ENCODE measurements at regions not wholly inside any gene's neighbourhood (a gene's known extent, or its start where the extent isn't known, plus 50 kb on each side); places are given as distances from the start of the nearest gene placed in this dataset.

DNA sequence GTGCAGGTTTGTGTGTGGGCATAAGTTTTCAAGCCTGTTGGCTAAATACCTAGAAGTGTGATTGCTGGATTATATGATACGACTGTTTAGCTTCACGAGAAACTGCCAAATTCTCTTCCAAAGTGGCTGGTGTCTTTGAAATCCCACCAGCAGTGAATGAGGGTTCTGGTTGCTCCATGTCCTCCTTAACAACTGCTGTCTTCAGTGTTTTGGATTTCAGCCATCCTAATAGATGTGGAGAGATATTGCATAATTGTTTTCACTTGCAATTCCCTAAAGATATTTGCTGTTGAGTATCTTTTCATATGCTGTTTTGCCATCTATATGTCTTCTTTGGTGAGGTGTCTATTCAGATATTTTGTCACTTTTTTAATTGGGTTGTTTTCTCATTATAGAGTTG is 390.5 kb downstream of the ZNF536 start:
- TF ChIP-seq POLR2A (IDR thresholded peaks at IDR 0.05): no peak
- TF ChIP-seq CTCF (IDR thresholded peaks at IDR 0.05): no peak

All from gastroesophageal sphincter (tissue), 3 donors.